HG02759 (cell line): ENCODE measurements at regions not wholly inside any gene's neighbourhood (a gene's known extent, or its start where the extent isn't known, plus 50 kb on each side); places are given as distances from the start of the nearest gene placed in this dataset.

Source experiments
- ATAC-seq: cut with Tn5 transposase; IDR thresholded peaks from one replicate; pipeline ENCODE4 v1.9.1; 2021; ENCODE audit warnings: mild to moderate bottlenecking, moderate library complexity; ENCODE audit not compliant: unreplicated experiment

DNA sequence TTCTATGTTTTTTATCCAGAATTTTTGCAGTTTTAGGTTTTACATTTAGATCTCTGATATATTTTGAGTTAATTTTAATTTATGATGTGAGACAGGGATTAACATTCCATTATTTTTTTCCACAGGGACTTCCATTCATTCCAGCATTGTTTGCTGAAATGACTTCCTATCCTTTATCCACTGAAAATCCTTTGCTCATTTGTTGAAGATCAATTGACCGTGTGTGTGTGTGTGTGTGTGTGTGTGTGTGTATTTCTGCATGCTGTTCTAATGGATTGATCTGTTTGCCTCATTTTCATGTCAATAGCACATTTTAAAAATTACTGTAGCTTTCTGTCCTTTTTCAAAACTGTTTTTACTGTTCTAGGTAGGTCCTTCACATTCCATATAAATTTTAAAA is 480.3 kb downstream of the DSC3 start:
- no peak for ATAC-seq

- no peak for ATAC-seq
These were observed 486.4 kb downstream of the DSC3 start for GRCh38 chr18:30556112-30556511.

GRCh38 chr18:30545393-30545792 is 497.1 kb downstream of the DSC3 start:
- no peak for ATAC-seq

DNA sequence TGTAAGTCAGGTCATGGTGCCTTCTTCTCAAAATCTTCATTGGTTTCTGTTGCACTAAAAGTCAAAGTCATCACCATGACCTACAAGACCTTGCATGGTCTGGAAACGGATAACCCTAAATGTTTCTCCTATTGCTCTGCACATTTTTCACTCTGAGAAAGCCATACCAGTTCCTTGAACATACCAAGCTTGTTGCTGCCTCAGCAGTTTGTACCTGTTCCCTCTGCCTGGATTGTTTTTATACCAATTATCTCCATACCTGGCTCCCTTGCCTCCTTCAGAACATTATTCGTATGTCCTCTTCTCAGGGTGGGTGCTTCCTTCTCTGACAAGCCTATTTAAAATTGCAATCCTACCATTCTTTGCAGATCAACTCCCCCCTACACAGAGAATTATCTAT is 498.4 kb downstream of the DSC3 start:
- no peak for ATAC-seq

DNA sequence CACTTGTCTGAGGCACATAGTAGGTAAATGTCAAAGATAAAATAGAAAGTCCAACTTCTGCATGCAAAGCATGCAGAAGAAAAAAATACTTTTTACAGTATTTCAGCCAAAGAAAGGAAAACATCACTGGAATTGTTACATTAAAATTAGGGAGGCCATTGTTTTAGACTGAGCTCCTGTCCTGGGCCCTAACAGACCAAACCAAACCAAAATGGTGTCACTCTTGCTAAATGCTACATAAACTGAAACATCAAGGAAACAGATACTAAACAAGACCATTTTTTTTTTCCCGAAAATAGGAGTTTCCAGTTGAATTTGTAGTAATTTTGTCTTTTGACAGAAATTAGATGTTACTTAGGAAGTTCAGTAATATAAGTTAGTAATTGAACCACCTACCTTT is 508.8 kb downstream of the DSC3 start:
- ATAC-seq: no peak

DNA sequence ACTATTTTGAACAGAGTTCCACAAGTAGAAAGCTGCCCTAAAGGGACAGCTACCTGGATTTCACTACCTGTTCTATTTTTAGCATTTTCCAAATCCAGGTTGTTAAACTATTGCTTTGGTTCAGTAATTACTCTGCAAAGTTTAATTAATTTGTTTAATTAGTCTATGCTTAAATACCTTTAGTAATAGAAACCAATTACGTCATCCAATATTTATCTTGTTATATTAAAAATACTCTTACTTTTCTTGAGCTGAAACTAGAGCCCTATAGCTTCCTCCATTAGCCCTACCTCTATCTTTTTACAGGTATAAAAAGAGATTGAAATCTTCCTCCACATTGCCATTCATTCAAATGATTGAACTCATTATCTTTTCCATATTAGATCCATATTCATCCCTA is 514.6 kb downstream of the DSC3 start:
- no peak for ATAC-seq

DNA sequence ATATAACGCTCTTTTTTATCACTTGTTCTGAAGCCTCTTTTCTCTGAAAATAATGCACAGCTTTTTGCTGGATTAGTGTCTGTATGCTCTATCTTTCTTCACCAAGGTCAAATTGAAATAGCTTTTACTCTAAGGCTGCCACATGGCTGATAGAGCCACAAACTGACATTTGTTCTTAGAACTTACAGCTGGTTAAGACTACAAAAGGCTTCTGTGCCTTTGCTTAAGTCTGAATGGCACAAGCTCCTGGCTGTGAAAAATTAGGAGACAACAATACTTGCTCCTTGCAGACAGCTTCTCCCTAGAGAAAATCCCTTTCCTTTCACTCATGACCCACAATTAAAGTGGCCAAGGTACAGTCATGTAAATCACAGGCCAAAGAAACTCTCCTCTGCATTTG is 515.3 kb downstream of the DSC3 start:
- ATAC-seq: no peak

DNA sequence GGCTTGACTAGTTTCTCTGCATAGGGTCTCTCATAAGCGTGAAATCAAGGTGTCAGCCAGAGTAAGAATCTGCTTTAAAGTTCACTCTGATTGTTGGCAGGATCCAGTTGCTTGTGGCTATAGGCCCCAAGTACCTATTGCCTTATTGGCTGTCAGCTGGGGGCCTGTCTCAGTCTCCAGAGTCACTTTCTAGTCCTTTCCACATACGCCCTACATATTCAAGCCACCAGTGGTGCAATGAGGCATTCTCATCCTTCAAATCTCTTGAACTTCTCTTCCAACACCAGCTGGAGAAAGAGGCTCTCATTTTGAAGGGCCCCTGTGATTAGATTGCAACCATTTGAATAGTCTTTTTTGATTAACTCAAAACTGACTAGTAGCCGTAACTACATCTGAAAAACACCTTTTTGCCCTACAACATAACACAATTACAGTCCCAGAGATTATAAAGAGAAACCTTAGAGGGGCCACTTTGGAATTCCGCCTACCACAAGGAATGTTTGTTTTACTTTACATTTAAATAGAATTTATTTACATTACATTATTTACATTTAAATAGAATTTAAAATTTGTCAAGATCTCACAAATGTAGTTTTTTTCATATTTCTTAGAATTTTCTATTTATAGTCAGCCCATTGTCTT is 520.1 kb downstream of the DSC3 start:
- ATAC-seq: no peak

- ATAC-seq: no peak
These were observed 528.5 kb downstream of the DSC3 start for GRCh38 chr18:30514059-30514458.

DNA sequence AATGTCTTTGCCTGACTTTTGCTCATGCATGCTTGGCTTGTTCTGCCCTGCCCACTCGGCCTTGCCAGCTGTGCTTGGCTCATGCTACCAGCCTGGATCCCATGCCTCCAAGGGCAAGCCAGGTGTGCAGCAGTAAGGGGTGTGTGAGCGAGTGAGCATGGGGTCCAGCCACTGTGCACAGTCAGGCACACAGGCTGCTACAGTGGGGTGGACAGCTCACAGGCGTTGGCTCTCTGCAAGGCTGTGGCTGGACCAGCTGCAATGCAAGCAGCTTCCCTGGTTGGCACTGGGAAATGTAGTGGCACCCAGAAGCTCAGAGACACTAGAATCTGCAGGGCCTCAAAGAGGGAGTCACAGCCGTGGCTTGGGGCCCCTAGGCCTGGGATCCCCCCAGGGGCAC is 529.7 kb downstream of the DSC3 start:
- no peak for ATAC-seq

DNA sequence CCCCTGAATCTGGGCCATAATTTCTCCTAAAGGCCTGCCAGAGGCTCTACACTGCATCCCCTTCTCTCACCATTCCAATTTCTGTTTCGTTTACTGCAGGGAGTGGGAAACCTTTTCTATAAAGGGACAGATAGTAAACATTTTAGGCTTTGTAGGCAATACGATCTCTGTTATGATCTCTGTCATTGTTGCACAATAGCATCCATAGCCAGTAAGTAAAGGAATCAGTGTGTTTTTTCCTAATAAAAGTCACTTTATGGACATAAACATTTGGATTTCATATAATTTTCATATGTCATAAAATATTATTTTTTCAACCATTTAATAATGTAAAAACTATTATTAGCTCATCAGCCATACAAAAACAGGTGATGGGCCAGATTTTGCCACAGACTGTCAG is 531.7 kb downstream of the DSC3 start:
- ATAC-seq: no peak

GRCh38 chr18:30501594-30501993 is 540.9 kb downstream of the DSC3 start:
- no peak for ATAC-seq

DNA sequence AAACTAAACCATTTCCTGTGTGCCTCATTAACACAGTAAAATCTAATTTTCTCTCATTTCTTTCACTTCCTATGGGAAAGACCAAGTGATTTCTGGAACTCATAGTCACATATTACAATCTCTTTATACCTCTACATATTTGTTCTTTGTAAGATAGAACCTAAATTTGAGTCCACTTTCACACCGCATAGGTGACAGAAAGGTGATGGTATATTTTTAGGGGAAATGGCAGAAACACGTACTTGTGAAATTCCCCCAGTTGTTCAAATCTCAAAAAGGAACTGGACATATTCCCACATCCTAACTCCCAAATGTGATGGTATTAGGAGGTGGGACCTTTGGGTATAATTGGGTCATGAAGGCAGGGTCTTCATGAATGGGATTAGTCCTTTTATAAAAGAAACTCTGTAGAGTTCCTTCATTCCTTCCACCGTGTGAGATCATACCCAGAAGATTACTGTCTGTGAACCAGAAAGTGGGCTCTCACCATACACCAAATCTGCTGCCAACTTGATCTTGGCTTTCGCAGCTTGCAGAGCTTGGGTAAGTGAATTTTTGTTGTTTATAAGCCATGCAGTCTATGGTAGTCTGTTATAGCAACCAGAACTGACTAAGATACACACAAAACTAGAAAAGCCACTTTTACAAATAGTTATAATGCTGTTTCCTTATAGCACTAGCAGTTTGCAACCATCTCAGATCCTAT is 542.1 kb downstream of the DSC3 start:
- ATAC-seq: no peak

- ATAC-seq: no peak
These were observed 542.8 kb downstream of the DSC3 start for GRCh38 chr18:30499721-30500120.

GRCh38 chr18:30492552-30493129 is 549.9 kb downstream of the DSC3 start:
- ATAC-seq: no peak

DNA sequence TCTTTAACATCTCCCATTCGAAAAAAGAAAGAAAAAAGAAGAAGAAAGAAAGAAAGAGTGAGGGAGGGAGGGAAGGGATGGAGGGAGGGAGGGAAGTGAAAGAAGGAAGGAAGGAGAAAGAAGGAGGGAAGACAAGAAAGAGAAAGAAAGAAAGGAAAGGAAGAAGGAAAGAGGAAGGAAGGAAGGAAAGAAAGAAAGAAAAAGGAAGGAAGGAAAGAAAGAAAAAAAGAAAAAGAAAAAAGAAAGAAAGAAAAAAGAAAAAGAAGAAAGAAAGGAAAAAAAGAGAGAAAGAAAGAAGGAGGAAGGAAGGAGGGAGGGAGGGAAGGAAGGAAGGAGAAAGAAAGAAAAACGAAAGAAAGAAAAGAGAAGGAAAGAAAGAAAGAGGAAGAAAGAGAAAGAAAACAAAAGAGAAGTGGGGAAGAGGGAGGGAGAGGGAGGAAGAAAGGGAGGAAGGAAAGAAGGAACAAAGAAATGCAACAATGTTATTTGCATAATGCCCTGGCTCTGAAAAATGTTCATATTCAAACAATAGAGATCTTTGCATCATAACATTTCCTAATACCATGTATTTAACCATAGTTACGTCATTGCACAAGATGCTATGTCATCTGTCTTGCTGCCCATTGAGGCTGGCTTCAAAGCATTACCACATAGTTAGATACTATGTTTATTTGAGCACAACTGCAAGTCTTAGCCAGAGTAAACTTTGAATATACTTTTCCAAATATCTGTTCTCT is 550.6 kb downstream of the DSC3 start:
- no peak for ATAC-seq

DNA sequence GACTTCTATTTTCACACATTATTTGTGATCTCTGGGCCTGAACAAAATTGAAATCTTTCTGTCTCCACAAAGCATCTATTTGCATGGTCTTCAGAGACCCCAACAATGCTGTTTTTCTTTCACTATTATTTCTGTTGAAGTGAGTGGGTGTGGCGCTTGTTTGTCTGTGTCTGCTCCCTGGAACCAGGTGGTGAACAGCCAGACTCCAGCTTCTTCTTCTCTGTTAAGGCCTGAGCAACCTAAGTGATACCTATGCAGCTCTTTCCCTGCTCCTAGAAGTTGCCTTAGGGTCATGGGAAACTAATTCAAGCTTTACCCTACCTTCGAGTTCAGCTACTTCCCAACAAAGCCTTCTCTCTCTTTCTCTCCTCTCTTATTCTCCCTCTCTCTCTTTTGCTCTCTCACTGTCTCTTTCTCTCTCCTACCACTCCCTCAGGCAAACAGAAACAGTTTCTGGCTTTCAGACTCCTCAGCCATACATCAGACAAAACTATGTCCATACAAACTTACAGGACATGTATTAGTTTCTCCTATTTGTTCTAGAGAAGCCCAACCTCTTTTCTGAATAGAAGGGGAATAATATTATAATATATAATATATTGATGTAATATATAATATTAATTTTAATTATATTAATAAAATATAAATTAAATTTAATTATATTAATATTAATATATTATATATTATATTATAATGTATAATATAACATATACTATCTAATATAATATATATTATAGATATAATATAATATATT is 552.5 kb downstream of the DSC3 start:
- no peak for ATAC-seq

- no peak for ATAC-seq
These were observed 554.6 kb downstream of the DSC3 start for GRCh38 chr18:30487962-30488361.

DNA sequence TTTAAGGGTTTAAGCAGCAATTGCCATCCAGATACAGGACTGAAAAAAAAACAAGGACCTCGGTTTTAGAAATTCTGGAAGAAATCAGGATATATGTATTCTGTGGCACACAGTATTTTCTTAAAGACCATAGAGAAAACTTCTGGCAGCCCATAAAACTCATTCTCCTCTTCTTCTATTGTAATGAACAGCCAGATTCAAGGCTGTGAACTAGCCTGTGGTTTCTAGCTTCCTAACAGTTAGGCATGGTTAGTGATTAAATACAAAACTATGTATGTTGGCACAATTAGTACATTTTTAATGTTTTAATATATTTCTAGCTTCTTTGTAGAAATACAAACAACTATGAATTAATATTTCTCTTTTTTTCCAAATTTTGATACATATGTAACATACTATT is 555.7 kb downstream of the DSC3 start:
- no peak for ATAC-seq

- ATAC-seq: no peak
These were observed 557.5 kb downstream of the DSC3 start for GRCh38 chr18:30485078-30485477.

- ATAC-seq: no peak
These were observed 560.7 kb downstream of the DSC3 start for GRCh38 chr18:30481871-30482270.
